Vagina (tissue), 2 donors: ENCODE measurements at regions not wholly inside any gene's neighbourhood (a gene's known extent, or its start where the extent isn't known, plus 50 kb on each side); places are given as distances from the start of the nearest gene placed in this dataset.

Experiments
- CTCF ChIP-seq, 3 experiments: fragments of 450-650 bp in 2 of 3; fragments of 200-600 bp in 1 of 3; sonication (generic) in 1 of 3; IDR thresholded peaks; one replicate each; pipeline ENCODE4 v1.5.1; 2017 to 2019; ENCODE audit warnings: antibody characterized with exemption in 3 of 3, mild to moderate bottlenecking in 2 of 3, moderate library complexity in 2 of 3
- POLR2AphosphoS5 ChIP-seq, 2 donors: sonication (generic); formaldehyde crosslinking; IDR thresholded peaks; one replicate each; pipeline ENCODE4 v1.9.0; 2017; ENCODE audit warnings: antibody characterized with exemption in 2 of 2, mild to moderate bottlenecking in 2 of 2, low read depth in 1 of 2; ENCODE audit not compliant: insufficient read depth in 1 of 2

DNA sequence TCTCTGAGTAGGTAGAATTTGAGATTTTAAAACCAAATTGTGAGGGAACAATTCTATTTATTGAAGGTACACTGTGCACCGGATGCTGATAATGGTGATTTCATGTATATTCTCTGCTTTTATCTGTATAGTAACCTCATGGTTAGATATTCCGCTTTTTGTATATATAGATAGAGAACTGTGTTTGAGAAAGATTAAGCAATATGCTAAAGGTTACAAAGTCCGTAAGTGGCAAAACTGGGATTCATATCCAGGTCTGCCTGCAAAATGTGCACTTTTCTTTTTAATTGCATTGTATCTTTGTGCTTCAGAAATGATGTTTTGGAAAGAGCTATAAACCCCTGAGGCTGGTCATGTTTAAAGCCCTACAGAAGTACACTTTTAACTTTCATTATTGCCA is 635.4 kb upstream of the NECTIN3 start:
- no peak for TF ChIP-seq POLR2AphosphoS5 (IDR thresholded peaks at IDR 0.05; ENCODE audit: insufficient read depth in 1 of 2, low read depth in 1 of 2)
- no peak for TF ChIP-seq CTCF (IDR thresholded peaks at IDR 0.05)
